Right ventricle myocardium inferior (tissue), 1 donor: ENCODE measurements at regions not wholly inside any gene's neighbourhood (a gene's known extent, or its start where the extent isn't known, plus 50 kb on each side); places are given as distances from the start of the nearest gene placed in this dataset.

Experiments
- ATAC-seq: fragments of 200-7000 bp; cut with Tn5 transposase; one replicate; pipeline ENCODE4 v1.9.1; 2020; ENCODE audit warnings: mild to moderate bottlenecking, moderate library complexity
- DNase-seq: peaks from one replicate; pipeline ENCODE4 v3.0.0; 2021; ENCODE audit errors: missing footprints
- intact Hi-C: fragments of 100-400 bp; cut with DNase I; formaldehyde crosslinking; loops from one replicate; pipeline ENCODE4 v1.11.0; 2022
- donor health status: DM: no; HTN: yes; CAD: no; lungs with severe emphysema.

GRCh38 chr6:168885196-168885595 is 368.4 kb downstream of the THBS2 start:
- ATAC-seq: no peak

GRCh38 chr6:168884646-168885086 is 369.0 kb downstream of the THBS2 start:
- ATAC-seq (peak; percentile 87), DNase-seq (peak; percentile 80)
- intact Hi-C loops: loop anchor here (1.0 kb wide), 2 partner anchors 268 to 514 kb away; no protein-coding TSS in a partner anchor

More at GRCh38 chr6:168885196-168885595, 368.4 kb downstream of the THBS2 start:
- DNase-seq: no peak
- intact Hi-C loops: no loop called here

GRCh38 chr6:168884050-168884645 is 369.5 kb downstream of the THBS2 start:
- intact Hi-C loops: loop anchor here (1.0 kb wide), 2 partner anchors 268 to 514 kb away; no protein-coding TSS in a partner anchor
- DNase-seq: no peak
- ATAC-seq: peak; percentile 23

- no peak for DNase-seq
- intact Hi-C loops: loop anchor here (1.0 kb wide), 2 partner anchors 267 to 513 kb away; no protein-coding TSS in a partner anchor
- no peak for ATAC-seq
These were observed 370.1 kb downstream of the THBS2 start for GRCh38 chr6:168883410-168884049.

GRCh38 chr6:168880271-168880670 is 373.4 kb downstream of the THBS2 start:
- no peak for DNase-seq
- intact Hi-C loops: no loop called here
- ATAC-seq: no peak

- peak; percentile 54 for ATAC-seq
- intact Hi-C loops: no loop called here
- no peak for DNase-seq
These were observed 375.8 kb downstream of the THBS2 start for GRCh38 chr6:168877821-168878282.

GRCh38 chr6:168876956-168877355 is 376.7 kb downstream of the THBS2 start:
- ATAC-seq (no peak), DNase-seq (no peak)
- intact Hi-C loops: no loop called here

- no peak for ATAC-seq
- intact Hi-C loops: no loop called here
- DNase-seq: no peak
These were observed 377.7 kb downstream of the THBS2 start for GRCh38 chr6:168875811-168876576.

- DNase-seq (no peak), ATAC-seq (no peak)
- intact Hi-C loops: no loop called here
These were observed 379.0 kb downstream of the THBS2 start for GRCh38 chr6:168874637-168875036.

GRCh38 chr6:168873278-168874190 is 380.1 kb downstream of the THBS2 start:
- intact Hi-C loops: no loop called here
- DNase-seq (no peak), ATAC-seq (no peak)

- intact Hi-C loops: no loop called here
- DNase-seq (no peak), ATAC-seq (no peak)
These were observed 381.9 kb downstream of the THBS2 start for GRCh38 chr6:168871642-168872315.

GRCh38 chr6:168870982-168871381 is 382.7 kb downstream of the THBS2 start:
- DNase-seq: no peak
- intact Hi-C loops: no loop called here
- no peak for ATAC-seq

- ATAC-seq (no peak), DNase-seq (no peak)
- intact Hi-C loops: no loop called here
These were observed 386.2 kb downstream of the THBS2 start for GRCh38 chr6:168867247-168868102.

- DNase-seq: no peak
- intact Hi-C loops: no loop called here
- ATAC-seq: no peak
These were observed 387.1 kb downstream of the THBS2 start for GRCh38 chr6:168866534-168866933.

- ATAC-seq: no peak
- intact Hi-C loops: no loop called here
- DNase-seq: no peak
These were observed 388.1 kb downstream of the THBS2 start for GRCh38 chr6:168865522-168865921.

- no peak for DNase-seq
- intact Hi-C loops: no loop called here
- no peak for ATAC-seq
These were observed 388.8 kb downstream of the THBS2 start for GRCh38 chr6:168864541-168865460.
